ENCODE measurements at regions not wholly inside any gene's neighbourhood (a gene's known extent, or its start where the extent isn't known, plus 50 kb on each side); places are given as distances from the start of the nearest gene placed in this dataset.
"Not testable (repeated sequence)": the region's sequence is repeated elsewhere in the genome, so short reads cannot be mapped to it uniquely, and the experiment has no call there.

GRCh38 chr5:83802686-83803085 lies 82.0 kb upstream of the HAPLN1 start:
- peak; percentile 52 for DNase-seq

DNA sequence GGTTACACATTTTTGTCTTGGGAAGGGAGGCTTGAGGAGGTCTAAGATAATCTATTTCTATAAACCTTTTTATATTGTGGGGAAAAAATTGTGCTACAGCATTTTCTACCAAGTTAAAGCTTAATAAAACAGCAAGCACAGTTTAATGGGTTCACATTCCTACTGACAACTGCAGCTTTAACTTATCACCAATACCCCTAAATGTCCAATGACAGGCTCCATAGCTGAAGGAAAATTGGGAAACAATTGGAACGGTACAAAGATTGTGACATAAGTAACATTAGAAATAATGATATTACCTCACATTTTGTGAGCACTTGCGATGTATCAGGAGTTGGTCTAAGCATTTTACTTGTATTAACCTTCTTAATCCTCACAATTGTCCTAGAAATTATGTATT lies 79.5 kb upstream of the HAPLN1 start:
- no peak for DNase-seq

DNA sequence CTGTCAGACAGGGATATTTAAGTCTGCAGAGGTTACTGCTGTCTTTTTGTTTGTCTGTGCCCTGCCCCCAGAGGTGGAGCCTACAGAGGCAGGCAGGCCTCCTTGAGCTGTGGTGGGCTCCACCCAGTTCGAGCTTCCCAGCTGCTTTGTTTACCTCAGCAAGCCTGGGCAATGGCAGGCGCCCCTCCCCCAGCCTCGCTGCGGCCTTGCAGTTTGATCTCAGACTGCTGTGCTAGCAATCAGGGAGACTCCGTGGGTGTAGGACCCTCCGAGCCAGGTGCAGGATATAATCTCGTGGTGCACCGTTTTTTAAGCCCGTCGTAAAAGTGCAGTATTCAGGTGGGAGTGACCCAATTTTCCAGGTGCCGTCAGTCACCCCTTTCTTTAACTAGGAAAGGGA lies 78.4 kb upstream of the HAPLN1 start:
- not testable (repeated sequence) for DNase-seq

- no peak for DNase-seq
Measured at GRCh38 chr5:83789371-83789770, 68.7 kb upstream of the HAPLN1 start.

GRCh38 chr5:83787631-83788030 lies 67.0 kb upstream of the HAPLN1 start:
- peak; percentile 55 for DNase-seq

GRCh38 chr5:83785176-83785668 lies 64.6 kb upstream of the HAPLN1 start:
- no peak for DNase-seq

GRCh38 chr5:83780699-83781350 lies 60.2 kb upstream of the HAPLN1 start:
- no peak for DNase-seq

- no peak for DNase-seq
Measured at GRCh38 chr5:83777856-83778255, 57.2 kb upstream of the HAPLN1 start.

DNA sequence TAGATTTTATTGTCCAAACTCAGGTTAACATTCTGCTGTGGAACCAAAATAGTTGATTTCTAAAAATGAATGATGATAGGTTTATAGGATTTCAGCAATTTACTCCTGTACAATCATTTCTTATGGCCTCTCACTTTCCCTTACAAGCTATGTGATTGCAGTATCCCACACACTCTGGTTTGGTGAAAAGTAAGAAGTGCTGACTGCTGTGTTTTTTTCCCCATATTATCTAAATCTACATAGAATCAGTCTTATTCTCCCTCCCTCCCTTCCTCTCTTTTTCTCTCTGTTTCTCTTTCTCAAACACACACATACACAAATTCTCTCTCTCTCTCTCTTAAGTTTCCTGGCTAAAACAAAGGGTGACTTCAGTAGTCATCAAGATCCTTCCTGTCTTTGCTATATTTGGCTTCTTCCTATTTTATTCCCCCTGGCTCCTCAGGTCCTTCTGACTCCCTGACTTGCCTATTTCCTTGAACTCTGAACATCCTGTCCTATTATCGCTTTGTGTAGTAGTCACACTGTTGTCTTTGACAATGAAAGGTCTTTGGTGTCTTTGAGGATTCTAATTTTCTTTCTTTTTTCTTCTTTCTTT lies 55.9 kb upstream of the HAPLN1 start:
- no peak for DNase-seq

All from fibroblast of skin of abdomen (primary cell).